DOHH2 (cell line): ENCODE measurements at regions not wholly inside any gene's neighbourhood (a gene's known extent, or its start where the extent isn't known, plus 50 kb on each side); places are given as distances from the start of the nearest gene placed in this dataset.

Experiments
- EZH2phosphoT487 ChIP-seq: fragments of 200-600 bp; sonication (generic); IDR thresholded peaks from 2 replicates; pipeline ENCODE4 v1.6.1; 2017; ENCODE audit warnings: borderline replicate concordance, mild to moderate bottlenecking, antibody characterized with exemption, low read length, moderate library complexity, mixed read lengths
- TF ChIP-seq, protein P1 (sequence below): fragments of 200-600 bp; sonication (generic); IDR thresholded peaks from one replicate; pipeline ENCODE4 v1.5.1; 2014; ENCODE audit warnings: antibody characterized with exemption, mild to moderate bottlenecking, low read depth, low read length; ENCODE audit not compliant: poor library complexity, severe bottlenecking

DNA sequence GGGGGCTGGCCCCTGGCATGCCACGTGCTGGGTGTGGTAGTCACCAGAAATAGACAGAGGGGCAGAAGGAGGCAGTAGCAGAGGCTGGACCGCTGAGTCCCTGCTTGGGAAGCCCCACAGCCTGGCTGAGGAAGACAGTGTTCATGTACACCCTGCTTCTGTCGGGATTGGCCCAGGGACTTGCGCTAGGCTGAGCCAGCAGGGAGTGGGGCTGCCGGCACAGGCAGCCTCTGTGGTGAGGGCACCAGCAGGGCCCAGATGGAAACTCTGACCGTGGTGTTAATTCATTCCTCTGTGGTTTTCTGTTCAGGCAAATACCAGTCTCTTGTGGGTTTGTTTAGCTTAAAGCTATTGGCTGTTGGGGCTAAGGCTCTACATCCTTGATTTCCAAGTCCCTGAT is 108.6 kb upstream of the RAD23B start:
- TF ChIP-seq, protein P1, sequence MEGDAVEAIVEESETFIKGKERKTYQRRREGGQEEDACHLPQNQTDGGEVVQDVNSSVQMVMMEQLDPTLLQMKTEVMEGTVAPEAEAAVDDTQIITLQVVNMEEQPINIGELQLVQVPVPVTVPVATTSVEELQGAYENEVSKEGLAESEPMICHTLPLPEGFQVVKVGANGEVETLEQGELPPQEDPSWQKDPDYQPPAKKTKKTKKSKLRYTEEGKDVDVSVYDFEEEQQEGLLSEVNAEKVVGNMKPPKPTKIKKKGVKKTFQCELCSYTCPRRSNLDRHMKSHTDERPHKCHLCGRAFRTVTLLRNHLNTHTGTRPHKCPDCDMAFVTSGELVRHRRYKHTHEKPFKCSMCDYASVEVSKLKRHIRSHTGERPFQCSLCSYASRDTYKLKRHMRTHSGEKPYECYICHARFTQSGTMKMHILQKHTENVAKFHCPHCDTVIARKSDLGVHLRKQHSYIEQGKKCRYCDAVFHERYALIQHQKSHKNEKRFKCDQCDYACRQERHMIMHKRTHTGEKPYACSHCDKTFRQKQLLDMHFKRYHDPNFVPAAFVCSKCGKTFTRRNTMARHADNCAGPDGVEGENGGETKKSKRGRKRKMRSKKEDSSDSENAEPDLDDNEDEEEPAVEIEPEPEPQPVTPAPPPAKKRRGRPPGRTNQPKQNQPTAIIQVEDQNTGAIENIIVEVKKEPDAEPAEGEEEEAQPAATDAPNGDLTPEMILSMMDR = no peak
- no peak for TF ChIP-seq EZH2phosphoT487
